ENCODE measurements at regions not wholly inside any gene's neighbourhood (a gene's known extent, or its start where the extent isn't known, plus 50 kb on each side); places are given as distances from the start of the nearest gene placed in this dataset.

DNA sequence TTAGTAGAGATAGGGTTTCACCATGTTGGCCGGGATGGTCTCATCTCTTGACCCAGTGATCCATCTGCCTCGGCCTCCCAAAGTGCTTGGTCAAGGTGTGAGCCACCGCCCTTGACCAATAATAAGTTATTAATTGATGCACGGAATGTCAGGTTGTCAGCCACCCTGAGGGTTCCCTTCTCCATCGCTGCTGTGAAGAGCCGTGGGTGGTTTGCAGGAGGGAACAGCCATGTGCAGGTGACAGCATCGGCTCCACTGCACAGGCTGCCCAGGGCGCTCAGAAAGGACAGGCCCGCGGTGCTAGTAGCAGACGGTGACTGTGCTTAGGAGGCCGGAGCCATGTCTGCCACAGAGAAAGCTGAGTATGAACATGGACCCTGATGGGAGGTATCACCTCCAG, 814.0 kb downstream of the BRD1 start:
- TF ChIP-seq POLR2AphosphoS5 (IDR thresholded peaks at IDR 0.05; ENCODE audit: borderline replicate concordance, low read depth, low read length) (no peak), EZH2 (IDR thresholded peaks at IDR 0.05) (no peak)
